H1 (cell line): ENCODE measurements at regions not wholly inside any gene's neighbourhood (a gene's known extent, or its start where the extent isn't known, plus 50 kb on each side); places are given as distances from the start of the nearest gene placed in this dataset.

Experiments
- CTBP2 ChIP-seq: IDR thresholded peaks from 2 replicates; pipeline ENCODE4 v1.7.0; 2011; ENCODE audit warnings: borderline replicate concordance, mild to moderate bottlenecking, moderate library complexity, mixed read lengths, low read length; ENCODE audit not compliant: insufficient read depth, insufficient read length
- HDAC6 ChIP-seq: IDR thresholded peaks from one replicate; pipeline ENCODE4 v1.7.1; 2012; ENCODE audit warnings: low read depth, mild to moderate bottlenecking, inconsistent platforms, low read length, moderate library complexity
- PHF8 ChIP-seq: fragments of 200-600 bp; sonication (generic); conservative IDR thresholded peaks from 2 replicates; pipeline ENCODE4 v1.7.1; 2012; ENCODE audit warnings: low read depth, mild to moderate bottlenecking, inconsistent platforms, low read length, moderate library complexity
- SRF ChIP-seq: IDR thresholded peaks from 2 replicates; pipeline ENCODE4 v1.6.1; 2011; ENCODE audit warnings: mild to moderate bottlenecking, low read depth, low read length, moderate library complexity
- TF ChIP-seq, protein P1 (sequence below), 3 experiments: IDR thresholded peaks; 1 replicate in 2 of 3; 2 replicates in 1 of 3; pipeline versions ENCODE4 v1.5.1 to v1.6.1; 2011; ENCODE audit warnings: low read length in 3 of 3, mild to moderate bottlenecking in 3 of 3, inconsistent platforms in 2 of 3, low read depth in 1 of 3, moderate library complexity in 1 of 3; ENCODE audit not compliant: insufficient read depth in 1 of 3; ENCODE audit errors: control extremely low read depth in 1 of 3

DNA sequence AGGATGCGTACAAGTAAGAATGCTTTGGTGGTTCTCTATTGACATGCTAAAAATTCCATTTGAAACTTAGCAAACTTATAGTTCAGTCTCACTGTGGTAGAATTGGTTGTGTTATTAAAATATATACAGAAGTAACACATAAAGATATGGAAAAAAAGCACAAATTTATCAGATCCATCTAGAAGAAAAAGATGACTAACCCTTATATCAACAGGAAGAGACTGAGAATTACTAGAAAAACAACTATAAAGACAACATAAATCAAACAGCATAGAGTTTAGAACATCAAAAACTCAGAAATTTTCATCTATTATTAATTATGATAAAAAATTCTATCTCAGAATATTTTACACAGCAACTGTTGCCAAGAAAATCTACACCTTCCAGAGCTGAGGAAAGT lies 491.0 kb downstream of the ETNK1 start (continued):
- TF ChIP-seq HDAC6: no peak
- TF ChIP-seq, protein P1, sequence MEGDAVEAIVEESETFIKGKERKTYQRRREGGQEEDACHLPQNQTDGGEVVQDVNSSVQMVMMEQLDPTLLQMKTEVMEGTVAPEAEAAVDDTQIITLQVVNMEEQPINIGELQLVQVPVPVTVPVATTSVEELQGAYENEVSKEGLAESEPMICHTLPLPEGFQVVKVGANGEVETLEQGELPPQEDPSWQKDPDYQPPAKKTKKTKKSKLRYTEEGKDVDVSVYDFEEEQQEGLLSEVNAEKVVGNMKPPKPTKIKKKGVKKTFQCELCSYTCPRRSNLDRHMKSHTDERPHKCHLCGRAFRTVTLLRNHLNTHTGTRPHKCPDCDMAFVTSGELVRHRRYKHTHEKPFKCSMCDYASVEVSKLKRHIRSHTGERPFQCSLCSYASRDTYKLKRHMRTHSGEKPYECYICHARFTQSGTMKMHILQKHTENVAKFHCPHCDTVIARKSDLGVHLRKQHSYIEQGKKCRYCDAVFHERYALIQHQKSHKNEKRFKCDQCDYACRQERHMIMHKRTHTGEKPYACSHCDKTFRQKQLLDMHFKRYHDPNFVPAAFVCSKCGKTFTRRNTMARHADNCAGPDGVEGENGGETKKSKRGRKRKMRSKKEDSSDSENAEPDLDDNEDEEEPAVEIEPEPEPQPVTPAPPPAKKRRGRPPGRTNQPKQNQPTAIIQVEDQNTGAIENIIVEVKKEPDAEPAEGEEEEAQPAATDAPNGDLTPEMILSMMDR (IDR thresholded peaks at IDR 0.05; ENCODE audit: control extremely low read depth in 1 of 3, insufficient read depth in 1 of 3, low read depth in 1 of 3, low read length in 3 of 3): no peak
- TF ChIP-seq CTBP2: no peak
- TF ChIP-seq SRF: no peak
- no peak for TF ChIP-seq PHF8
